Heart left ventricle (tissue), 13 donors: ENCODE measurements at regions not wholly inside any gene's neighbourhood (a gene's known extent, or its start where the extent isn't known, plus 50 kb on each side); places are given as distances from the start of the nearest gene placed in this dataset.

Experiments
- POLR2A ChIP-seq, 2 donors: fragments of 450-650 bp; IDR thresholded peaks; one replicate each; pipeline ENCODE4 v1.6.1; 2017; ENCODE audit warnings: antibody characterized with exemption in 2 of 2, mild to moderate bottlenecking in 2 of 2, moderate library complexity in 2 of 2
- TF ChIP-seq, protein P1 (sequence below), 12 donors: fragments of 200-600 bp; sonication (generic) in 4 of 12; IDR thresholded peaks; one replicate each; pipeline versions ENCODE4 v1.5.0 to v1.8.0; 2018 to 2022; ENCODE audit warnings: antibody characterized with exemption in 12 of 12, mild to moderate bottlenecking in 5 of 12
- donor health status: ischemic (EF 13 %, LVEDD 7.1; RV severe dilation, severe dysfunction).
- donor health status: DM: no; HTN: yes; CAD: no.
- donor health status: DM: no; HTN: no; CAD: no.
- donor health status: ischemic (EF 25% LVEDD 6.9; RV normal size, moderate dysfunction).
- donor health status: ischemic (EF 25% LVEDD 5.7; RV mildly dilated, moderate dysfunction).
- donor health status: ischemic (EF 35%, LVEDD 5.7; RV mildly dilated, moderate dysfunction).
- donor health status: nonischemic (EF 11% LVEDD 7.7; RV severe dilation, severe dysfunction).
- donor health status: DM: yes; HTN: yes; CAD: no.
- donor health status: PGD.
- donor health status: ischemic (EF 29% LVEDD 5.4; RV normal size, mild dysfunction).
- donor health status: nonischemic (EF 23%, LVEDD 6.1; RV moderate dilation, normal function).

GRCh38 chr2:60247471-60247870 lies 306.0 kb downstream of the BCL11A start:
- TF ChIP-seq, protein P1, sequence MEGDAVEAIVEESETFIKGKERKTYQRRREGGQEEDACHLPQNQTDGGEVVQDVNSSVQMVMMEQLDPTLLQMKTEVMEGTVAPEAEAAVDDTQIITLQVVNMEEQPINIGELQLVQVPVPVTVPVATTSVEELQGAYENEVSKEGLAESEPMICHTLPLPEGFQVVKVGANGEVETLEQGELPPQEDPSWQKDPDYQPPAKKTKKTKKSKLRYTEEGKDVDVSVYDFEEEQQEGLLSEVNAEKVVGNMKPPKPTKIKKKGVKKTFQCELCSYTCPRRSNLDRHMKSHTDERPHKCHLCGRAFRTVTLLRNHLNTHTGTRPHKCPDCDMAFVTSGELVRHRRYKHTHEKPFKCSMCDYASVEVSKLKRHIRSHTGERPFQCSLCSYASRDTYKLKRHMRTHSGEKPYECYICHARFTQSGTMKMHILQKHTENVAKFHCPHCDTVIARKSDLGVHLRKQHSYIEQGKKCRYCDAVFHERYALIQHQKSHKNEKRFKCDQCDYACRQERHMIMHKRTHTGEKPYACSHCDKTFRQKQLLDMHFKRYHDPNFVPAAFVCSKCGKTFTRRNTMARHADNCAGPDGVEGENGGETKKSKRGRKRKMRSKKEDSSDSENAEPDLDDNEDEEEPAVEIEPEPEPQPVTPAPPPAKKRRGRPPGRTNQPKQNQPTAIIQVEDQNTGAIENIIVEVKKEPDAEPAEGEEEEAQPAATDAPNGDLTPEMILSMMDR (IDR thresholded peaks at IDR 0.05) = no peak
- no peak for TF ChIP-seq POLR2A (IDR thresholded peaks at IDR 0.05)
